Prostate gland (tissue), 2 donors: ENCODE measurements at regions not wholly inside any gene's neighbourhood (a gene's known extent, or its start where the extent isn't known, plus 50 kb on each side); places are given as distances from the start of the nearest gene placed in this dataset.

Experiments used
- CTCF ChIP-seq, 4 experiments: fragments of 200-600 bp in 2 of 4; fragments of 450-650 bp in 2 of 4; sonication (generic) in 2 of 4; IDR thresholded peaks; 1 replicate in 3 of 4; 2 replicates in 1 of 4; pipeline ENCODE4 v1.5.1; 2016 to 2019; ENCODE audit warnings: antibody characterized with exemption in 4 of 4, mild to moderate bottlenecking in 2 of 4, moderate library complexity in 2 of 4
- POLR2A ChIP-seq: fragments of 450-650 bp; IDR thresholded peaks from one replicate; pipeline ENCODE4 v1.6.1; 2016; ENCODE audit warnings: antibody characterized with exemption, mild to moderate bottlenecking
- POLR2AphosphoS5 ChIP-seq: sonication (generic); formaldehyde crosslinking; IDR thresholded peaks from one replicate; pipeline ENCODE4 v1.6.1; 2017; ENCODE audit warnings: antibody characterized with exemption

- no peak for TF ChIP-seq CTCF (IDR thresholded peaks at IDR 0.05)
- TF ChIP-seq POLR2A: no peak
- no peak for TF ChIP-seq POLR2AphosphoS5
These were observed 715.2 kb downstream of the TRIML1 start for GRCh38 chr4:188854436-188854835.
